Midbrain (tissue), 1 donor: ENCODE measurements at regions not wholly inside any gene's neighbourhood (a gene's known extent, or its start where the extent isn't known, plus 50 kb on each side); places are given as distances from the start of the nearest gene placed in this dataset.
"Not testable (repeated sequence)": the region's sequence is repeated elsewhere in the genome, so short reads cannot be mapped to it uniquely, and the experiment has no call there.

ENCODE experiments used
- DNase-seq: peaks from one replicate; lab custom pipeline; 2025; lab: John Stamatoyannopoulos, UW

DNA sequence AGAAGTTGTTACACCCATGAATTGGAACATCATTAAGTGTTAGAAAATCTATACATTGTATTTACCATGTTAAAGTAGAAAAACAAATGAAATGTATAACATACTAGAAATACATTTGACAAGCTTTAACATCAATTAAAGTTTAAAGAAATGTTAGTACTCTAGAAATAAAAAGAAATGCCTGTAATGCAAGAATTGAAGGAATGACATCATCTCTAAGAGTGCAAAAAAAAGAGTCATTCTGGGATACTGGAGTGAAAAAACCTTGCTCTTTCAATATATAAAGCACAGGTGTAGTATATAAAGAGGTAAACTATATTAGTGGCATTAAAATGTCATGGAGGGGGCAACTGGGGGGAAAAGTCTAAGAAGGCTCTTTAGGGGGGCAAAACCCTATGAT, 210.8 kb upstream of the PLD5 start:
- no peak for DNase-seq

DNA sequence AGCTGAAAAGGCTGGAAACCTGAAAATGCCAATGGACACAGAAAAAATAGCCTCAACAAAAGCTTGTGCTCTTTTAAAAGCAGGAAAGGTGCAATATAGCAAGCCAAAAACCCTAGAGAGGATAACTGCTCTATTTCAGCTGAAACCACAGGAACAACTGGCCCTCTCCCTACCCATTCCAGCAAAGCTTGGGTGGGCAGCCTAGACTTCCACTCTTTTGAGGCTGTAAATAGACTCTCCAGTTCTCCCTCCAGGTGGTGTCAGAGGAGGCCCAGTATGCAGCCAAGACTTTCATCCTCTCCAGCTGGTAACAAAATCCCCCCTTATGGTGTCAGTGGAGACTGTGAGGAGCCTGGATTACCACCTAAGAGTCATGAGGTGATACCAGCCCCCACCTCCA, 206.9 kb upstream of the PLD5 start:
- no peak for DNase-seq

DNA sequence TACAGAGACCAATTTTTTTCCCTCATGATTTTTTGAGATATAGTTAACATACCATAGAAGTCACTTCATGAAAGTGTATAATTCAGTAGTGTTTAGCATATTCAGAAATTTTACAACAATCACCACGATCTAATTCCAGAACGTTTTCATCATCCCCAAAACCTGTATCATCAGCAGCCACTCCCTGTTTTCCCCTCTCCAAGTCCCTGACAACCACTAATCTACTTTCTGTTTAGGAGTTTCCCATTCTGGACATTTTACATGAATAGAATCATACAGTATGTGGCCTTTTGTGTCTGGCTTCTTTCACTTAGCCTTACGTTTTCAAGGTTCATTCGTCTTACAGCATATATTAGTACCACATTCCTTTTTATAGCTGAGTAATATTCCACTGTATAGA, 204.2 kb upstream of the PLD5 start:
- DNase-seq, result no peak

DNA sequence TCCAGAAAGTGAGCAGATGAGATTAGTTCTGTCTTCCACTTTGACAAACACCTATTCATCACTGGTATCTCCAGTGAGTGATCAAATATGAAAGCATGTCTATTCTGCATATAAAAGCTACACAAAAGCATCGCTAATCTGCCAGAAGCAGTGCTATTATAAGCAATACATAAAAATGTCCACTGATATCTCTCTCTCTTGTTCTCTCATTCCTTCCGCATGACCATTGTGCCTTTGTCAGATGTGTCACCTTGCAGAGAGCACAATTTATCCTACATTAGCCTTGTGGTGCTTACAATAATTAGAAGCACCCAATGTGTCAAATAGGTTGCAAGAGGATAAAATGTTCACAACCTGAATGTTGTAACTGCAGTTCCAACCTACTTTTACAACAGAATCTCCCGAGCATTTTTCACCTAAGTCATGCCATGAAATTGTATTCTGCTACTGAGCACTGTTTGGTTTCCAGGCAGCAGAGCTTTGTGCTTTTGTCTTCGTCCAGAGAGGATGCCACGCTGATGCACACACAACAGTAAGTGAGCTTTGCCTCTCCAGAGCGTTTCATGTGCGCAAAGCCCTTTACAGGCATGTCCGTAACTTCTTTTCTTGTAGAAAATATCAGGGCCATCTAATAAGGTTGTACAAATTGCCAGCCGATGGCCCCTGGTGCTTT, 198.7 kb upstream of the PLD5 start:
- no peak for DNase-seq

DNA sequence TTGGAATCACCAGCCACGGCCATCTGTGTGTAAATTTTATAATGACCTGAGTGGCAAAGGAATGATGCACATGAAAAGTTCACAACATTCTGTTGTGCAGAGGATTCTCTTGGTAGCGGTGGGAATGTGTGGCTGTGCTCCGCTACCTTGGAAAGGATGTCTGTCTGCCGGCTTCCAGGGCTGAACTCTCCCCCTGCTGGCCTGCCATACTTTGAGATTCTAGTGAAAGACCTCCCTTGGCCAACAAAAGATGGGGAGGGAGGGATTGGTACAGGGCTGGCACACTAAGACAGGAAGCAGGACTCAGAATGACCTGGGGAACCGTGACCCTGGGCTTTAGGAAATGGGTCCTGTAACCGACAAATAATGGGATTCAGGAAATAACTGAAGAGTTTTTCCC, 194.5 kb upstream of the PLD5 start:
- DNase-seq, result no peak

DNA sequence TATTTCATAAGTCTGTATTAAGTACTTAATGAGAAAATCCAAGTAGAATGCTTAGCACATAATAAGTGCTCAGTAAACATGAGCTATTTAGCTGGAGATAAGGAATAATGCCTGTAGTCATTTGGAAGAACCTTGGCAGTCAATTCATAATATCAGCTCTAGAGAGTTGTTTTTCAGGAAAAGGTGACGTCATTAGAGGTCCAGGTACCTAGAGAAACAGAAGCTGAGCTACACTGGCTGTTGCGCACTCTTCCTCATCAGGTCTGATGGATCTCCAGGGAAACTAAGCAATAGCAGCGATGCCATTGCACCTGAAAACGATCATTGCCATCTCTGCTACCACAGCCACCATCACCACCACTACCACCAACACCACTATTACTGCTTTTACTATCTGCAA, 187.8 kb upstream of the PLD5 start:
- DNase-seq, result no peak

DNA sequence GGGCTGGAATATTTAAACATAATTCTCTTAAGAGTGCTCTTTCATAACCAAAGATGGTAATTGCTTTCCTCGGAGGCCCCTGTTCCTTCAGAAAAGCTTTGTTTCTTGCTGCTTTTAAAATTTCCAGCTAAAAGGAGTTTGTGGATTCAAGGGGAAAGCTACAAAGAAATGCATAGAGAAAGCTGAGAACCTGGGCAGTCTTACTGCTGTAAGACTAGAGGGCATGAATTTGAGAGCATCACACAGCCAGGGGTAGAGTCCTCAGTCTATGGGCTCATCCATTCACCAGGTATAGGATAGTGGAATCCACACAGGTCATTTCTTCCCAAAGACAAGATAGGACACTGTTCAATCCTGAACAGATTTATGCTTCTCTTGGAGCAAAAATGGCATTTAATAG, 186.3 kb upstream of the PLD5 start:
- DNase-seq, result no peak

DNA sequence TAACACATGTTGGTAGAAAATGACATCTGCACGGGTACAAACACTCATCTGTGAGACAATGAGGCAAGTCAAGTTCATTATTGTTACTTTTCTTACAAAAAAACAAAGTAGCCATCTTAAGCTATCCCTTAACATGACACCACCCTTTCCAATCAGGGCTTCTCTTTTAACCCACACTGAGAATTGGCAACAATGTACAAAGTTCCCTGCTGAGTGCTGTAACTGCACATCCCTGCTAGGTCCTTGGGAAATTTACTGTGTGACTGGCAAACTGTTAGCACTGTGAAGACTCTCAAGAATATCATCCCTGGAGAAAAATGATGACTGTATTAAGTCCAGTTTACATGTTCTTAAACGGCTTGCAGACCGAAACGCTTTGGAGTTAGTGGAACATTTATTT, 185.8 kb upstream of the PLD5 start:
- DNase-seq, result no peak

DNA sequence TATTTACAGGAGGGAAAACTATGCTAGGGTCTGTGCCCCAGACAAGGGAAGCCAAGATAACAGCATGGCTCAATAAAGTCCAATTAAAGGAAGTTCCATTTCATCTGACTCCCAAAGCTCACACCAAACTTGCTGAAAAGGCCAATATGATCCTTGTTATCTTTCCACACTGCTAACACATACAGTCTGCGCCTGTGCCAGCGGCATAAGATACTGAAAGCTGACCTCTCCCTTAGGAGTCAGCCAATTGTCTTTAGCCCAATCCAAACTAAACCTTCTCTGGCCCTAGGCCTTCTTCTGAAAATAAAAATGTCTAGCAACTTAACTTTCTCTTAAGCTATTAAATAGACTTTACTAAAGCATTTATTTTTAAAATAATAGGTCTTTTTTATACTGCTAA, 179.0 kb upstream of the PLD5 start:
- no peak for DNase-seq

DNA sequence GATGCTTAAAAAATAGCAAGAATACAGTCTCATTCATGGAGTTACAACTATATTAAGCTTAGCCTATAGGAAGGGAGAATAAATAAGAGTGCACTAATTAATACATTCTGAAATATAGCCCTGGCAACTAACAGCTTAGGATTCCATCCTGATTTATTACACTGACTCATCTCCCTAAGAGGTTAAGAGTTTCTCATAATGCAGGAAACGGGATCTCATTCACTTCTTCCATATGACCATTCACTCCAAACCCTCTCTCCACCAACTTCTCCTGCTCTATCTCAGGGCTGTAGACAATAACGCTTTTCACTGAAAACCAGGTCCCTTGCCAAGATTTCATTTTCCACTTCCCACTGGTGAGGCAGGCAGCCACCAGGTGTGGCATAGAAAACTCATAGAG, 168.5 kb upstream of the PLD5 start:
- DNase-seq, result no peak

DNA sequence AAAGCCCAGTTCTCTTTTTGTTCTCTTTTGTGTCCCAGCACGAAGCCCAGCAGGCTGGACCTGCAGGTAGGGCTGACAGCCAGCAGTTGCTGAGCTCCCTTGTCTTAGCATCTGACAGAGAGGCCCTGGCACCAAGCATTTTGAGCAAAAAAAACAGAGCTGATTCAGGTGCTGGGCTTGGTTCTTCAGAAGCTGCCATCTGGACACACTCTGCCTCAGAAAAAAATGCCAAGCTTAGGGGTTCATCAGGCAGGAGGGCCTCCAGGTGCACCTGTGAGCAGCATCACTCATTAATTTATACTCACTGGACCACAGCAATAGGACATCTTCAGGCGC, 167.1 kb upstream of the PLD5 start:
- DNase-seq, result no peak

DNA sequence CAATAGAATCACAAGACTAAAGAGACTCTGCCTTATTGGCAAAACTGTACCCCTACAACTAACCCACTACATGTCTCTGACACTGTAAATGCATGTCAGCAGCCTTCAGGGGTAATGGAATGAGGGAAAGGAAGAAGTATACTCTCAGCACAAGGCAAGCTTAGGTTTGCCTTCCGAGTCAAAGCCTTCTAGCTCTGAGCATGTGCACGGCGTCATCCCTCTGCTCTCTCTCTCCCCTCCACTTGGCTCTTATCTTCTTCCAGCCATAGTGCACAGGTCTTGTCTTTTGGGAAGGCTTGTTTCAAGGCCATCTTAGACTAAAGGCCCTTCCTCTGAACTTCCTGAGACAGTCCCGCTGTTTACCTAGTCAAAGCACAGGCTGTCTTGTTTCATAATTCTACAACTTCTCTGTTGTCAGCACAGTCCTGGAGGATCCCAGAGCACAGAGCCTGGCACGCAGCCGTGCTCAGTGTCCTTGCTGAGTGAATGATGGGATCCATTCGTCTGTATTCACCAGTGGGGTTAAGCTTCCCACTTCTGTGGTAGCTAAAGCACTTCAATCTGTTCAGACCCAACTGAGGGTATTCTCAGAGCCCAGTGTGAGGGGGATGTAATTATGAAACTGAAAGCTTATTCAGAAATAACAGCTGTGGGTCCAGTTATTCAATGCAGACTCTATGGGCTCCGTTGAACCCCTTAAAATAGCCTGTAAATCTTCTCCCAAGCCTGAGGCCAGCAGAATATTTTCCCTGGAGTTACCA, 166.5 kb upstream of the PLD5 start:
- peak; percentile 31 for DNase-seq

DNA sequence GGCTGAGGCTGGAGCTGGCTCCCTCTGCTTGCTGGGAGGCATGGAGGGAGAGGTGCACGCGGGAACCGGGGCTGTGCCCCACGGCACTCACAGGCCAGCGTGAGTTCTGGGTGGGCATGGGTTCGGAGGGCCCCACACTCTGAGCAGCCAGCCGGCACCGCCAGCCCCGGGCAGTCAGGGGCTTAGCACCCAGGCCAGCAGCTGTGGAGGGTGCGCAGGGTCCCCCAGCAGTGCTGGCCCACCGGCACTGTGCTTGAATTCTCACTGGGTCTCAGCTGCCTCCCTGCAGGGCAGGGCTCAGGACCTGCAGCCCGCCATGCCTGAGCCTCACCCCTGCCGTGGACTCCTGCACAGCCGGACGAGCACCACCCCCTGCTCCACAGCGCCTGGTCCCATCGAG, 164.9 kb upstream of the PLD5 start:
- no peak for DNase-seq

DNA sequence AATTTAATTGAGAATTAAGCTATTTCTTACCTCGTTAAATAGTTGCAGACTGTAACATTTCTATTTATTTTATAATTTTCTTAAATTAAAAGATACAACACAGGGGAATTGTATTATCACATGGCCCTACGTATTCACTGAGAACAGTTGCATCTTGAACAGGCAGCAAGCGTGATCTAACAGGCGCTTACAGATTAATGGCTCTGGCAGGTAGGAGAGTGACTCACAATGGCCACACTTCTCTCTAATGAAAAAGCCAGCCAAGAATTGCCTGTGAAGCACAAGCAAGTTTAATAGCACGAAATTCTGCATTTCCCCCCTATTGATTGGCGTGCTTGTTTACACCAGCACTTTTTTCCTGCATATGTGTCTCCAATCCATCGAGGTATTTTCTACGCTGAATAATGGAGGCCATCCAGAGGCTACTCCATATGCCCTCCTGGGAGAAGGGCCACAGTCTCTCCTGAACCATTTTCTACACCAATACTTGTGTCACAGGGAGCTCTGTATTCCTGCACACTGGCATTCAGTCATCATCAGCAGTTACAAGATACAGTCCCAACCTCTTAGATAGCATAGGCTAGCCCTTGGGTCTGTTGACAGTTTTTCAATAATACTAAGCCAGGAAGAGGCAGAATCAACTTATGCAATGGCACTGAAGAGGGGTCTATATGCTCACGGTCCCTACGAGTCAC, 150.6 kb upstream of the PLD5 start:
- DNase-seq, result no peak

DNA sequence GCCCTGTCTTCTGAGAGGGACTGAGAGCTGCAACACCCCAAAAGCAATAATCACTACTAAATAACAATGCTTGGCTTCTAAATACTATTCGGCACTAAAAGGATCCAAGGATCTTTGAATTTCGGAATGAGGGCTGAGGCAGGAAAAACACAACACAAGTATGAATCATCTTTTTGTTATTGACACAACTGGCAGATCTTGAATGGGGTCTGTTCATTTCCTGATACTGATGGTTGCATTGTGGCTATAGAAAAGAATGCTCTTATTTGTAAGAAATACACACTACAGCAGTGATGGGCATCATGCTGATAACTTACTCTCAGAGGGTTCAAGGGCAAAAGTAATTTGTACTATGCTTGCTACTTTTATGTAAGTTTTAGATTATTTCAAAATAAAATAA, 149.2 kb upstream of the PLD5 start:
- peak; percentile 63 for DNase-seq

DNA sequence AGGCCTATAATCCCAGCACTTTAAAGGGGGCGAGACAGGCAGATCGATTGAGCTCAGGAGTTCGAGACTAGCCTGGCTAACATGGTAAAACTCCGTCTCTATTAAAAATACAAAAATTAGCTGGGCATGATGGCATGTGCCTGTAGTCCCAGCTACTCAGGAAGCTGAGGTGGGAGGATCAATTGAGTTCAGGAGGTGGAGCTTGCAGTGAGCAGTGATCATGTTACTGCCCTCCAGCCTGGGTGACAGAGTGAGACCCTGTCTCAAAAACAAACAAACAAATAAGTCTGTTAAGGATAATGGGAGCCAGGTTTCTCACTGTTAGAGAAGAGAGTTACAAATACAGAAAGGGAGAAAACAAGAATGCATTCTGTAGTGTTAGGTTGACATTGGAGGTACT, 148.7 kb upstream of the PLD5 start:
- DNase-seq, result not testable (repeated sequence)

DNA sequence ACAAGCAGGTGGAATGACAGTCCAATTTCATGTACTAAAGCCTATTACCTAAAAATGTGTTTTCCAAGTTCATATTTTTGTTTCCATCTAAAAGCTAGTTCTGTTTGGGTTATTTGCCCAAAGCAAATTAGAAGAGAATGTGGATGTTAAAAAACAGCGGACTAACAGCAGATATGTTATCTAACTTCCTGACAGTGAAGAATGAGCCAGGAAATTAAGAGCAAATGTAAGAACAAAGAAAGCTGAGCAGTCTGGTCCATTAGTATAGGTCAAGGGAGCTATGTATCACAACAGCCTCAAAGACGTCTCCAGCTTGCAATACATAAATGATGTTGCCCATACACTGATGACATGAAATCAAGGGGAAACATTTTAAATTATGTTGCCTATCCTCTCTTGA, 145.5 kb upstream of the PLD5 start:
- DNase-seq, result no peak

DNA sequence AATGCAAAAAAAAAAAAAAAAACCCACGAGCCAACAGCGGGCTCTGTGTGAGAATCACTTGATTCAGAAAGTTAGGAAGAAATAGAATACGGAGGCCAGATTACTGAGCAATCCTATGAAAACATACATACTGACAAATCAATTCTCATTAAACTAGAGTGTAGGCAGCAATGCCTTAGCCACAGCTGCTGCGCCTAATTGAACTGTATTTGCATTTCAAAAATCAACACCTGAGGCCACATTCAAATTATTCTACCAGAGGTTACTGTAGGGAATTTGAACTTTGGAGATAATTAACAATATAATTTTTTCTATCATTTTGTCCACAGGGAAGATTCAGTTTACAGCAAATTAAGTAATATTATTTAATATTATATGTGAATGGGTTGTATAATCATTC, 138.4 kb upstream of the PLD5 start:
- no peak for DNase-seq

DNA sequence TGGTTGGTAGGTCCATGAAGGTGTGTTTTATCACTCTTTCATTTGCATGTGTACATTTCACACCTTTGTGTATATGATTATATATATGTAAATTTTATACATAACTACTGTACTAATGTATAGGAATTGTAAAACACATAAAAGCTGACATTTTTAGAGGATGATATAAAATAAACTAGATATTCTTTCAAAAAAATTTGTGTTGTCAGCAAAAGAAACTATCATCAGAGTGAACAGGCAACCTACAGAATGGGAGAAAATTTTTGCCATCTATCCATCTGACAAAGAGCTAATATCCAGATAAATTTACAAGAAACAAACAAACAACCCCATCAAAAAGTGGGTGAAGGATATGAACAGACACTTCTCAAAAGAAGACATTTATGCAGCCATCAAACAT, 129.3 kb upstream of the PLD5 start:
- not testable (repeated sequence) for DNase-seq

DNA sequence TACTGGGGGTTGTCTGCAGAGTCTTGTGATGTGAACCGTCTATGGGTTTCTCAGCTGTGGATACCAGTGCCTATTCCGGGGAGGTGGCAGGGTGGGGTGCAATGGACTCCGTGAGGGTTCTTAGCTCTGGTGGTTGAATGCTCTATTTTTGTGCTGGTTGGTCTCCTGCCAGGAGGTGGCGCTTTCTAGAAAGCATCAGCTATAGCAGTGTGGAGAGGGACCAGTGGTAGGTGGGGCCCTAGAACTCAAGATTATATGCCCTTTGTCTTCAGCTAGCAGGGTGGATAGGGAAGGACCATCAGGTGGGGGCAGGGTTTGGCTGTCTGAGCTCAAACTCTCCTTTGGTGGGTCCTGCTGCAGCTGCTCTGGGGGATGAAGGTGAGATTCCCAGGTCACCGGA, 127.3 kb upstream of the PLD5 start:
- DNase-seq, result no peak

DNA sequence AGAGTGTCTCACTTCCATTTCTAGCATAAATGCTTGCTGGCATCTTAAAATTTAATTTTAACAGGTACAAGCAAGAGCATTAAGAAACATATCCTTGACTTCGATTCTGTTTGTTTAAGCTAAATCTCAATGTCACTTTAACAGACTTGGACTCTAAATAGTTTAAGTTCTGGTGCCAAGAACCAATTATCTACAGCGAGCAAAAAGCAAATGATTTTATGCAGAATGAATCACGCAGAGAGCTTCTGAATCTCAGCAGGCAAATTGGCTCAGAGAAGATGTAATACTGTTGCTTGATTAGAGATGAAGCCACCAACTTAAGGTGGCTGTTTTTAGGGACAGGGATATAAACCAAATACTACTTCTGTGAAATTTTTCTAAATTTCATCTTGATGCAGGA, 117.0 kb upstream of the PLD5 start:
- DNase-seq, result no peak

DNA sequence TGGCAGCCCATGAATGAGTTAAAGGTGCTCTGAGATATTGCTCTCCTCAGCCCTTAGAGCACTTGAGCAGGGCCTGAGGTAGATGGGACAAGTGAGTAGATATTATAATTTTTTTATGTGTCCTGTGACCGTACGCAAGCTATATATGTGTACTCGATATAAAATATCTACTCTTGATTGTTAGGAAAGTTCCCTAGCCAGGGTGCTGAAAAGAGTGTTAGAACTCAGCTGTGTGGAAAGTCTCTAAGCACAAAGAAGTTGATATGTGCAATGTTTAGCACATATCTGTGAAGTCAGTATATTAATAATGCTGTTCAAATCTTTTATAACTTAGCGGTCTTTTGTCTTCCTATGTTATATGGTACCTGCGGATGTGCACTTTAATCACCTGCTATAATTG, 114.6 kb upstream of the PLD5 start:
- DNase-seq, result no peak

DNA sequence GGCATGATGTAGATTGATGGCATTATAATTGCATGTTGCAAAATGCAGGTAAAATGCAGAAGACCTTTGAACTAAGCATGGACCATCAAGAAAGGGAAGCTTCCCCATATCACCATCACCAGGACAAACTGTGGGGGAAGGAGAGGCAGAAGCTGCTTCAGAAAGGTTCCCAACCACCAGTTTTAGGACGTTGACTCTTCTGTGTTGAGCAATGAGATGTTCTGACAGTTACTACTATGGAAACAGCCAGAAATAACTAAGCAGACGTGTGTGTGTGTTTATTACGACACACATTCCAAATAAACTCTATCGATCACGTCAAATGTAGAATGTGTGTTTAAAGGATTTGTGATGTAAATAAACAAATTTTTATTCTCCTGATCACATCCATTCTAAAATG, 110.2 kb upstream of the PLD5 start:
- no peak for DNase-seq

DNA sequence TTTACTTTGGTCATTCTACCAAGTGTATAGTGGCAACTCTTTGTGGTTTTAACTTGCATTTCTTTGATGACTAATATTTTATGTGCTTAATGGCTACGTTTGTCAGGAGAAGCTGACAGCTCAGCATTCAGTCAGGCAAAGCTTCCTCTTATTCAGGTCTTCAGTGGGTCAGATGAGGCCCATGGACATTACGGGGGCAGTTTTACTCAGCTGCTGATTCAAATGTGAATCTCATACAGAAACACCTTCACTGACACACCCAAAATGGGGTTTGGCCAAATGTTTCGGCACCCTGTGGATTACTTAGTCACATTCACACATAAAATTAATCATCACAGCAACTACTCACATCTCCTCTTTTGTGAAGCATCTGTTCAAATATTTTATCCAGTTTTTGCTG, 104.9 kb upstream of the PLD5 start:
- DNase-seq, result no peak
